GM19023 (cell line): ENCODE measurements at regions not wholly inside any gene's neighbourhood (a gene's known extent, or its start where the extent isn't known, plus 50 kb on each side); places are given as distances from the start of the nearest gene placed in this dataset.

Source experiments
- ATAC-seq: cut with Tn5 transposase; IDR thresholded peaks from one replicate; pipeline ENCODE4 v1.9.1; 2021; ENCODE audit warnings: mild to moderate bottlenecking, moderate library complexity; ENCODE audit not compliant: unreplicated experiment

- ATAC-seq = no peak
Observed at GRCh38 chr1:95369985-95370690, 136.1 kb downstream of the RWDD3 start.

DNA sequence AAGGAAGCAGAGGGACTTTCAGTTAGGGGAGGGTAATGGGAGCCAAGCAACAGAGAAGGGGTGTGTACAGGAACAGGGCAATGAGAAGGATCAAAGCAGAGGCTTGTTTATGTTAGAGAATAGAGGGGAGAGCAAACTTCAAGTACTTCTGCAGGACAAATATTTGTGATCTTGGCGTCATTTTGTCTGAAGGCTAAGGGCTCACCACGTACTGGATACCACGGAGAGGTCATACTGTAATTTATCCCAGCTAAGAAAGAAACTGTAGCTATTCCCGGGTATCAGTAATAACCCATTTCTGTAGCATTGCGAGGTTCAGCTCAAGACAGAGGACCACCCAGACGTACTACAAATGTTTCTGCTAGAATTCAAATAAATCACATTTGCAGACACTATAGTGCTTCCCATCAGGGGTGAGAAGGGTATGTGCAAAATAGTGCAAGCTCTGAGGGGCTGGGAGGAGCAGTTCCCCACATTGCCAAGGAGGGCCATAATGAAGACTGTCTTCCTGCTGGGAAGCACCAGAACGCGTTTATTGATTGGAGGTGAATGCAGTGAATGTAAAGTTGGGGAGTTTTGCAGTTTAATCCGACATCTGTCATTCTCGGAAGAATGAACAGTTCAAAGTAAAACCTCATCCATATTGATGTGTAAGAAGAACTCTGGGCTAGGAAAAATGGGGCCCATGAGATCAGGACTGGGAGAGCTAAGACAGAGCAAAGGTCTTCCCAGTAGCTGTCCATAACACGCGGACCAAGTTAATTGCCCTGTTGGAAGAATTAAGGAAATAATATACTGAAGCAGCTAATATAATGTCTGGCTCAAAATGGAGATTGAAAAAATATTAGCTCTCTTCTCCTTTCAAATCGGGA lies 136.9 kb downstream of the RWDD3 start:
- no peak for ATAC-seq

- ATAC-seq = no peak
Observed at GRCh38 chr1:95371666-95372282, 137.8 kb downstream of the RWDD3 start.

DNA sequence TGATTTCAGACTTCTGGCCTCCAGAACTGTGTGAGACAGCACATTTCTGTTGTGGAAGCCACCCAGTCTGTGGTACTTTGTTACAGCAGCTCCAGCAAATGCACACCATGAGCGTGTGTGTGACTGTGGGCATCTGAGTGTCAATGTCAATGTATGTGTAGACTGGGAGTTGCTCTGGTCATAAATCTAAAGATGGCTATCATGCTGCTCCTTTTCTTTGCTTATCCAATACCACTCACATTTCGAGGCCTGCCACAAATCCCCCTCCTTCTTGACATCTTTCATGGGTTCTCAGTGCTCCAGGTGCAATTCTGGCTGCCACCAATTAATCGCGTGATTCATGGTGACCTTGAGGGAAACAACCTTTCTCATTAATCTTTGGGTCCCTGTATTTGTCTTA lies 141.2 kb downstream of the RWDD3 start:
- ATAC-seq = no peak

- no peak for ATAC-seq
Observed at GRCh38 chr1:95380909-95381308, 146.9 kb downstream of the RWDD3 start.

DNA sequence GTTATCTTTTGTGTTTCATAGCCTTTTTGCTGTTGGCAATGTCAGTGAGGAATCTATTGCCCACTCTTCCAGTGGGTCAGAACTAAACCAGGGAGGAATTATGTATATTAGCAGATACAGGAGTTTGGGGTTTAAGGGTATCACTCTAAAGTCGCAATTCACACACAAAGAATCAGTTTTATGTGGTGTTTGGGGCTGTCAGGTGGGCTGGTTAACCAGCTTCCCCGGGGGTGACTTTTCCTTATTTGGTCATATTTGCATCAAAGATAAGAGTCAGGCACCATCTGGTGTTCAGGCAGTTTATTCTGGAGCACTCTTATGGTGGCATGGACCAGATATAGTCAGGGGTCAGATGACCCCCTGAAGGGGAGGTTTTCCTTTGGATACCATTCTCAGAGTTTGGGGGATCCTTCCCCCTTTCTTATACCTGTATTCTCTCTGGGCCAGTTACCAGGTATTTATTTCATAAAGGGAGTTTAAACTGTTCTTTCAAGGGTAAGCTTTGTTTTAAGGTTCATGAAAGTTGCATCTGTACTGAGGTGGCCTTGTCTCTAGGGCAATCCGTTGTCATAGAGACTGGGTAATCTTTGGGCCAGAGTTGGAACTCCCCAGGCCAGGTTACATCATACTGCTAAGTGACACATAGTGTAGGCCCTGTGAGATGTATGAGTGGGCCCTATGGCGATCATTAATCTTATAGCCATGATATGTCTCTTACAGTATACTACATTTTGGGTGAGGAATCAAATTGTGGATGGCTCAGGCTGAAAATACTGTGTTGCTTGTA lies 148.2 kb downstream of the RWDD3 start:
- no peak for ATAC-seq

- no peak for ATAC-seq
Observed at GRCh38 chr1:95383111-95383510, 149.1 kb downstream of the RWDD3 start.

GRCh38 chr1:95384567-95384966 lies 150.6 kb downstream of the RWDD3 start:
- no peak for ATAC-seq

GRCh38 chr1:95386371-95386770 lies 152.4 kb downstream of the RWDD3 start:
- no peak for ATAC-seq

- no peak for ATAC-seq
Observed at GRCh38 chr1:95386915-95387314, 152.9 kb downstream of the RWDD3 start.

DNA sequence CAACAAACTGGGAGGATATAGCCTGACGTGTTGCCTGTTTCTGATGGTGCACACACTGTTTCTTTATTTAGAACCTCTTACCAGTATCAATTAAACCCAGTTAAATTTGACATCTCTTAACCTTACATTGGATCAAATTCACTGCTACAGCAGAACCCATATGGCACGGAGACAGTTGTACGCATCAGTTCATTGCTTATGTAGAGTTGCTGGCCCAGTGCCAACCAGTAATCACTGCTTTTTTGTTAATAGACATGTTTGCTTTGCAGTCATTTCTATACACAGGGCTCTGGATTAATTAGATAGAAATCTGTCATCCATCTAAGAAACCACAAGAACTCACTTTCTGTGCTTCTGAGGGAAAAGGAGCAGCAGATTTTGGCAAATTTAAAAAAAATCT lies 154.0 kb downstream of the RWDD3 start:
- ATAC-seq = no peak

- no peak for ATAC-seq
Observed at GRCh38 chr1:95393434-95393833, 159.4 kb downstream of the RWDD3 start.

- no peak for ATAC-seq
Observed at GRCh38 chr1:95396557-95396956, 162.5 kb downstream of the RWDD3 start.

GRCh38 chr1:95402780-95403179 lies 168.8 kb downstream of the RWDD3 start:
- ATAC-seq = no peak

DNA sequence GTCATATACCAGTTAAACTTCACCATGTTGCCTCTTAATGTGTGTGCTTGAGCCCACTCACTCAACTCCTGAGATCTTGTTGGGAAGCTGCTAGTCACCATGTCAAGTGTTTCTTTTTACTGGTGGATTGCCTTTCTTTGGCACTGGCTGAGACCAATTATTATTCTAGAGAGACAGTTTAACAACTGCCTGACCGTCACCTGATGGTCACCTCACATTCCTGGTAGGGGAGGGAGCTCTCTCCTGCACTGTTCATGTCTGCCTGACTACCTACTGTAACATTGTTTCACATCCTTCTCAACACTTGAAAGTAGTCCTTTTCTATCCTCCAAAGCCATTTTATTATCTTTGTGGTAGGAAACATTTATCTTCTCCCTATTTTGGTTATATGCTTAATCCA lies 172.3 kb downstream of the RWDD3 start:
- ATAC-seq = no peak

DNA sequence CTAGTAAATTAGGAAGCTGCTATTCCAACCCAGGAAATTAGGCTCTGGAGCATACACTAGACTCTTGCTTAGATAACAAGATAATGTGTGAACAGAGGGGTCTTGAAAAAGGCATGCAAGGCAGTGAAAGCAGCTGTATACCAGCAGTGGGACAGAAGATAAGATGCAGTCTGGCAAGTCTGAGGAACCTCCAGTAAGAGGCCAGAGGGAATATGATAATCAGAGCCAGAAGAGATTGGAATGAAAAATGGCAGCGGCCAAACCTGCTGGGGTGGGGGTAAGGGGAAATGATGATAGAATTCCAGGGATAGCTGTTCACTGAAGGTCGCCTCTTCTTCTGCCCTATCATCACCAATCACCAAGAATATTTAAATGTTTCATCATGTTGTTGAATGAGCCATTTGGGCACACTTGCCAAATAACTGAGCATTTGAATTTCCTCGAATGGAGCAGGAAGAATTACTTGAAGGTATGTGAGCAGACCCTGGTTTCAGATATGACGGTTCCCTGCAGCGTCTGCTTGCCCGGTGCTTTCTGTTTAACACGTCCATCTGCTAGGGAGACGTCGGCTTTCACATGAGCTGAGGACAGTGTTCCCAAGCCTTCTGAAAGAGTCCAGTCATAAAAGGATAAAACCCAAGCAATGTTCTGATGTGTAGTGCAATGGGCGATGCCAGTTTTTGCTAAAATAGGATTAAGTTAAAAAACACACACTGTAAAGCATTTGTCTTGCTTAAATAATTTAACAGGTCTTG lies 173.3 kb downstream of the RWDD3 start:
- no peak for ATAC-seq

DNA sequence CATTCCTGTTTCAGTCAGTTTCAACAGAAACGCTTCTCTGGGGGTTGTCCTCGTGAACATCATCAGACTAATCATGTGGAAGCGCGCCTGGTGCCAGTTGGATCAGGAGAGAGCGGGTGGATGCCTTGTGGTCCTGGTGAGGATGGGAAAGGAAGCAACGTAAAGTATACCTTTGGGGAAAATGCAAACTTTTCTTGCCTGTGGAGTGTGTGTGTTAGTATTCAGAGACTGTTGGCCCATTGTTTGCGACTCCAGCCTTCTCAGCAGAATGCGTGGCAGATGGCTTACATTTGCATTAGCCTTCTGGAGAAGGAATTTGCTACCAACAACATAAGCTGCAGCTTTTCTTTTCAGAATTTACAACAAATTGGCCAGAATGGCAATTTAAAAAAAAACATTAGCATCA lies 173.9 kb downstream of the RWDD3 start:
- no peak for ATAC-seq

DNA sequence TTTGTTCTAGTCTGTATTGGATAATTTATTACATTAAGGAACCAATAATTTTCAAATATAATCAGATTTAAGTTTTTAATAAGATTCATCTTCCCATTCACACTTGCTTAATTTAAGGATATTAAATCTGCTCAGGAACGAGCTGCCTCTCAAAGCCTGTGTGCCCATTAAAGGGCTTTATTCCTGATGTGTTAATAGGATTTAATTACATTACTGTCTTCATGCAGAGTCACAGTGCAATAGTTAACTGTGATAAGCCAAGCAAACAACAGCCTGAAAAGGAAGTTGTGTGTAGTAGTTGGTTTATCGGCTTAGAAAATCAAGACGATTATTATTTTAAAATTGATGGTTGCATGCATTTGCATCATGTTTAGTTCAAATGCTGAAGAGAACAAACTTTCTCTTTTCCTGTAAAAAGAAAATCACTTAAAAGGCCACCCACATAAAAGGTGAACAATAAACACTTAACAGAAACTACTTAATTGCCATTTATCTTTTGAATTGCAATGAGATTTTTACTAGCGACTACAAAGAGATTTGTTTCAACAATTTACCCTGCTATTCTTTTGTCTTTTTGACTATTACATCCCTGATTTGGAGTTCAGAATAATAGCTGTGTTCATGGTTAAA lies 174.6 kb downstream of the RWDD3 start:
- no peak for ATAC-seq

GRCh38 chr1:95409276-95409675 lies 175.3 kb downstream of the RWDD3 start:
- no peak for ATAC-seq

DNA sequence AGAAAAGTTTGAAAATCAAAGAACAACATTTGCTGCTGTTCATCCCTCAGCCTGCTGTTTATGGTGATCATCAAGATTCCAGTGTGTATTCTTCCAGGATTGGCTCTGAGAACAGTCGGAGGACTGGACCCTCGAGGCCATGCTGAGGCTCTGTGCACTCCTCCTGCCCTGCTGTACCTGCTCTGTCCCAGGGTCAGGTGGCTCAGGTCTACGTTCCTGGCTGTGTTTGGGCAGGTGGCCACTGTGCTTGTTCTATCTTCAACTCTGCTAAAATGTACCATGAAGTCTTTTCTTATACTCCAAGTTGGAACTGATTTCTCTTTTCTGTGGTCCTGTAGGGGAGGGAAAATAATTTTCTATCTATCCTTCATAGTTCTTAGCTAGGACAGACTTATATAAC lies 175.9 kb downstream of the RWDD3 start:
- ATAC-seq = no peak
